Endothelial cell of umbilical vein (primary cell): ENCODE measurements at regions not wholly inside any gene's neighbourhood (a gene's known extent, or its start where the extent isn't known, plus 50 kb on each side); places are given as distances from the start of the nearest gene placed in this dataset.

Experiments
- EZH2 ChIP-seq: IDR thresholded peaks from 2 replicates; pipeline ENCODE4 v1.6.1; 2012; ENCODE audit warnings: borderline replicate concordance, low read depth, mild to moderate bottlenecking, moderate library complexity, low read length, inconsistent platforms; ENCODE audit not compliant: severe bottlenecking
- GATA2 ChIP-seq: IDR thresholded peaks from 2 replicates; pipeline ENCODE4 v1.7.0; 2011; ENCODE audit warnings: low read depth, mild to moderate bottlenecking, moderate library complexity, mixed read lengths, low read length; ENCODE audit not compliant: insufficient read length, insufficient read depth
- MAX ChIP-seq: IDR thresholded peaks from 2 replicates; pipeline ENCODE4 v1.6.1; 2011; ENCODE audit not compliant: insufficient read depth, insufficient read length
- POLR2A ChIP-seq: IDR thresholded peaks from 2 replicates; pipeline ENCODE4 v1.6.1; 2012; ENCODE audit warnings: low read depth, mild to moderate bottlenecking, control low read depth, low read length
- TF ChIP-seq, protein P1 (sequence below), 2 donors: IDR thresholded peaks; 1 replicate in 1 of 2; 2 replicates in 1 of 2; pipeline ENCODE4 v1.5.1; 2011; ENCODE audit warnings: low read length in 2 of 2, mild to moderate bottlenecking in 2 of 2, moderate library complexity in 2 of 2, control low read depth in 1 of 2, inconsistent platforms in 1 of 2, low read depth in 1 of 2; ENCODE audit not compliant: insufficient read depth in 1 of 2; ENCODE audit errors: extremely low read depth in 1 of 2

GRCh38 chr6:74871757-74872156 lies 334.1 kb downstream of the COL12A1 start:
- TF ChIP-seq, protein P1, sequence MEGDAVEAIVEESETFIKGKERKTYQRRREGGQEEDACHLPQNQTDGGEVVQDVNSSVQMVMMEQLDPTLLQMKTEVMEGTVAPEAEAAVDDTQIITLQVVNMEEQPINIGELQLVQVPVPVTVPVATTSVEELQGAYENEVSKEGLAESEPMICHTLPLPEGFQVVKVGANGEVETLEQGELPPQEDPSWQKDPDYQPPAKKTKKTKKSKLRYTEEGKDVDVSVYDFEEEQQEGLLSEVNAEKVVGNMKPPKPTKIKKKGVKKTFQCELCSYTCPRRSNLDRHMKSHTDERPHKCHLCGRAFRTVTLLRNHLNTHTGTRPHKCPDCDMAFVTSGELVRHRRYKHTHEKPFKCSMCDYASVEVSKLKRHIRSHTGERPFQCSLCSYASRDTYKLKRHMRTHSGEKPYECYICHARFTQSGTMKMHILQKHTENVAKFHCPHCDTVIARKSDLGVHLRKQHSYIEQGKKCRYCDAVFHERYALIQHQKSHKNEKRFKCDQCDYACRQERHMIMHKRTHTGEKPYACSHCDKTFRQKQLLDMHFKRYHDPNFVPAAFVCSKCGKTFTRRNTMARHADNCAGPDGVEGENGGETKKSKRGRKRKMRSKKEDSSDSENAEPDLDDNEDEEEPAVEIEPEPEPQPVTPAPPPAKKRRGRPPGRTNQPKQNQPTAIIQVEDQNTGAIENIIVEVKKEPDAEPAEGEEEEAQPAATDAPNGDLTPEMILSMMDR (IDR thresholded peaks at IDR 0.05; ENCODE audit: extremely low read depth in 1 of 2, insufficient read depth in 1 of 2, low read depth in 1 of 2, low read length in 2 of 2) = no peak
- TF ChIP-seq POLR2A (no peak), EZH2 (no peak), GATA2 (no peak), MAX (no peak)
